T-helper 9 cell (primary cell): ENCODE measurements at regions not wholly inside any gene's neighbourhood (a gene's known extent, or its start where the extent isn't known, plus 50 kb on each side); places are given as distances from the start of the nearest gene placed in this dataset.

ENCODE experiments used
- DNase-seq: peaks from one replicate; pipeline ENCODE4 v3.0.0-alpha.2; 2020

DNA sequence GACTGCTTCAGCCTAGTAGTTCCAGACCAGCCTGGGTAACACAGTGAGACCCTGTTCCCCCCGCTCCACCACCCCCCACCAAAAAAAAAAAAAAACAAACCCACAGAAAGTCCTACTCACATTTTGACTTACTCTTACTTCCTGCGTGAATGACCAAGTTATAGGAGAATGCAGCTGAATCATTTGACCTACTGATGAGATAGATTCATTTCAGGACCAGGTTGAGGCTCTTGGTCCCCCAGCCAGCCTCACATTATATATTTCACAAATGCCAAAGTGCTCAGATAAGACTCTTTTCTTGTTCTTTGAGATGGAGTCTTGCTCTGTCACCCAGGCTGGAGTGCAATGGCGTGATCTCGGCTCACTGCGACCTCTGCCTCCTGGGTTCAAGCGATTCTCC, 70.2 kb downstream of the KLF5 start:
- no peak for DNase-seq
